Liver (tissue), 3 donors: ENCODE measurements at regions not wholly inside any gene's neighbourhood (a gene's known extent, or its start where the extent isn't known, plus 50 kb on each side); places are given as distances from the start of the nearest gene placed in this dataset.

Source experiments
- ATF3 ChIP-seq: IDR thresholded peaks from 2 replicates; pipeline ENCODE4 v1.6.1; 2016; ENCODE audit warnings: antibody characterized with exemption
- CTCF ChIP-seq: fragments of 150-350 bp; IDR thresholded peaks from 2 replicates; pipeline ENCODE4 v1.5.1; 2017; ENCODE audit warnings: improper control_type of control experiment, low read depth, low read length; ENCODE audit not compliant: missing input control
- TAF1 ChIP-seq: conservative IDR thresholded peaks from 2 replicates; pipeline ENCODE4 v1.6.1; 2016; ENCODE audit warnings: antibody characterized with exemption, mild to moderate bottlenecking
- donor health status: healthy.
- donor health status: healthy.

- TF ChIP-seq CTCF (no peak), ATF3 (no peak), TAF1 (no peak)
These were observed 166.9 kb downstream of the TNFSF18 start for GRCh38 chr1:172883844-172884243.
